HG02870 (cell line): ENCODE measurements at regions not wholly inside any gene's neighbourhood (a gene's known extent, or its start where the extent isn't known, plus 50 kb on each side); places are given as distances from the start of the nearest gene placed in this dataset.
"Not testable (repeated sequence)": the region's sequence is repeated elsewhere in the genome, so short reads cannot be mapped to it uniquely, and the experiment has no call there.

Source experiments
- ATAC-seq: cut with Tn5 transposase; IDR thresholded peaks from one replicate; pipeline ENCODE4 v1.9.1; 2021; ENCODE audit warnings: mild to moderate bottlenecking, moderate library complexity; ENCODE audit not compliant: unreplicated experiment

DNA sequence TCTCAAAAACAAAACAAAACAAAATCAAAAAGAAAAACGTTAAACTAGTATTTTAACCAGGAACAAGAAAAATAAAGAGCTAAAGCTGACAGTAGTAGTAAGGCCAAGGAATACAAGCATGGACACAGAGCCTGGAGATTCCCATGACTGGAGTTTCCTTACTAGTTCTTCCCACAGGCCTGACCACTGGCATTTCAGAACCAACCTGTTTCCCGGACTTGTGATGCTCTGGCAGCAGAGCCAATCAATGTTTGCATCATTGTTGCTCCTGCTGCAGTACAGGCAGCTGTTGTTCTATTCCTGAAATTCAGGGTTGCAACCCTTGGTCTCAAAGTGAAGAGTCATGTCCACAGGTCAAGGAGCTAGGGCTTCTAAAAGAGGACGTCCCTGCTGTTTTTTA, 111.3 kb upstream of the WARS2 start:
- ATAC-seq: no peak

DNA sequence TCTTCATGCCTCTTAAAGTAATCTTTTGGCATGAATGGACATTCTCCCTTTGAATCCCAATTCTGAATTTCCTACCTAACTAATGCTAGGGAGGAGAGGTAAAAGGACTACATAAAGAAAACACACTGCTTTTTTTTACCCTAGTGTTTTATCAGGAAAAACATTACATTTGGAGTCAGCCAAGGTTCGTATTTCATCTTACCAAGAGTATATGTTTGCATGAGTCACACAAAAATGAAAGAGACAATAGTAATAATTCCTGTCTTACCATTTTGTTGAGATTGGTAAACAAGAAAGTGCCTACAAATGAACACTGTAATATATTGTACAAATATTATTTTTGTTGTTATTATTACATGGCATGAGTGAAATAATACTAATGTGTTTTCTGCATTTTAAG, 112.9 kb upstream of the WARS2 start:
- no peak for ATAC-seq

DNA sequence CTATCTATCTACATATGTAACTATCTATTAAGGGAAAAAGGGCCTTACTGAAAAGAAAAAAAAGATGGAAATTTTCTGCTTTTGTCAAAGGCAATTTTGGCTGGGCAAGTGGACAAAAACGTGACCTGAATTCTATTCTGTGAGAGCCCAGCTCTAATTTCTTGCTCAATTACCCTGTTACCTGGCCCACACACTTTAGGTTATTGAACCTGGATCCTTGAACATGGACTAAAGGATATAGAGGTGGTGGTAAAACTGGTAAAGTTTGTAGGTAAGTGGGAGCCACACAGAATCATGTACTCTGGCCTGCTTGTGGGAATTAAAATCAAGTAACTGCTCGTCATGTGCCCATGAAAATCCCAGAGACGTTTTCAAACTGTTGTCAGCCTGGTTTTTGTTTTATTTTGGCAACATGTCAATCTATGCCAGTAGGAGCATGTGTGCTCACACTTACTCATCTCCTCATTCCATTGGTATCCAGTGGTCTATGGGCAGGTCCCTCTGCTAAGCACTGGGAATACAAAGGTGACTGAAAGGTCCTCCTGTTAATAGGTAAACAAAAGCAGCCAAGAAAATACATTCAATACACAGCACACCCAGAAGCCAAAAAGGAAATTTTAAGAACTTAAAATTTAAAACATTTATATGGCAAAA, 113.7 kb upstream of the WARS2 start:
- no peak for ATAC-seq

DNA sequence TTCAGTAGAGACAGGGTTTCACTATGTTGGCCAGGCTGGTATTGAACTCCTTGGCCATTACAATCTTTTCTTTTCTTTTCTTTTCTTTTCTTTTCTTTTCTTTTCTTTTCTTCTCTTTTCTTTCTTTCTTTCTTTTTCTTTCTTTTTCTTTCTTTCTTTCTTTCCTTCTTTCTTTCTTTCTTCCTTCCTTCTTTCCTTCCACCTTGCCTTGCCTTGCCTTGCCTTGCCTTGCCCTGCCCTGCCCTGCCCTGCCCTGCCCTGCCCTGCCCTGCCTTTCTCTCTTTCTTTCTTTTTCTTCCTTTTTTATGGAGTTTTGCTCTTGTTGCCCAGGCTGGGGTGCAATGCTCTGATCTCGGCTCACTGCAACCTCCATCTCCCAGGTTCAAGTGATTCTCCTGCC, 112.5 kb upstream of the HAO2 start:
- not testable (repeated sequence) for ATAC-seq

DNA sequence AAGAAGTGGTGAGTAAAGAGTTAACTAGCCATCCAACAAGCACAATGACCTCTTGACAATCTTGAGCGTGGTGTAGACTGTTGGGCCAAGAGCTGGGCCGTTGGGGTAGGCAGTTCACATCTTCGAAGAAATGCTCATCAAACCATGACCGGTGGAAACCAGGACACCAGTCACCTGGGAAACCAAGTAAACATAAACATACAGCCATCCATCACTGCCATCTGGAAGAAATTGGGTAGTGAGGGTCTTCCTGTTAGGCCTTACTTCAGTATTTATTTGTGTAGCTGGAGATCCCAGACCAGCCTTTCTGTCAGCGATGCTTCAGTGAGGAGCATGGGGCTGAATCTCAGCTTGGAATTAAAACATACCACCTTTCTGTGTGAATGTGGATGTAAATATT, 108.1 kb upstream of the HAO2 start:
- no peak for ATAC-seq

DNA sequence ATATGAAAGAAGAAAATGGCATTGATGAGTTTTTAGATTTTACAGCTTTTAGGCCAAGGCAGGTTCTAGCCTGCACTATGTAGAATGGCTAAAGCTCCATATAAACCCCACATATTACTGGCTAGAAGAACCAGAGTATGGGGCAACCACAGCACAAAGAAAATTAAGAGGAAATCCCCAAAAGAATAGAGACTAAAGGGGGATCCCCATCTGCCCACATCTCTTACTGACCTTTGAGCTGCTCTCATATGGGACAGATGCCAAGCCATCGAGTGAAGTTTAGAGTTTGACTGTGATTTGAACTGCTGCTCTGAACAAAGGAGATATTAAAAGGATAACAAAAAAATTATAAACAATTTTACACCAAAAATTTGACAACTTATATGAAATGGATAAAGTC, 102.2 kb upstream of the HAO2 start:
- peak; percentile 97 for ATAC-seq

DNA sequence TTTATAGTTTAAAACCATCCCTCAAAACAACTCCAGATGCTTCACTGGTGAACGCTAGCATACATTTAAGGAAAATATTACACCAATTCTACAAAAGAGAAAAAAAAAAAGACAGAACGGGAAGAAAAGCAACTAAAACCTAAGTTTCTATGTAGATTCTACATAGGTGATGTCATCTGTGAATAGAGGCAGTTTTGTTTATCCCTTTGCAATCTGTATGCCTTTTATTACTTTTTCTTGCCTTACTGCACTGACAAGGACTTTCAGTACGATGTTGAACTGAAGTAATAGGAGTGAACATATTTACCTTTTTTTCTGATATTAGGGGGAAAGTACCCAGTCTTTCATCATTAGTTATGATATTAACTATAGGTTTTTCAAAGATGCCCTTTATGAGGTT, 101.7 kb upstream of the HAO2 start:
- peak; percentile 37 for ATAC-seq

DNA sequence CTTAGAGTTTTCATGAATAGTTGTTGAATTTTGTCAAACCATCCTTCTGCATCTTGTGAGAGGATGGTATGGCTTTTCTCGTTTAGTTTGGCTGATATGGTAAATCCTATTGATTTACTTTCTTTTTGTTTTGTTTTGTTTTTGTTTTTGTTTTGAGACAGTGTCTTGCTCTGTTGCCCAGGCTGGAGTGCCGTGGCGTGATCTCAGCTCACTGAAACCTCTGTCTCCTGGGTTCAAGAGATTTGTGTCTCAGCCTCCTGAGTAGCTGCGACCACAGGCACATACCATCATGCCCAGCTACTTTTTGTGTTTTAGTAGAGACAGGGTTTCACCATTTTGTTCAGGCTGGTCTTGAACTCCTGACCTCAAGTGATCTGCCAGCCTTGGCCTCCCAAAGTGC, 101.3 kb upstream of the HAO2 start:
- ATAC-seq: peak; percentile 19

DNA sequence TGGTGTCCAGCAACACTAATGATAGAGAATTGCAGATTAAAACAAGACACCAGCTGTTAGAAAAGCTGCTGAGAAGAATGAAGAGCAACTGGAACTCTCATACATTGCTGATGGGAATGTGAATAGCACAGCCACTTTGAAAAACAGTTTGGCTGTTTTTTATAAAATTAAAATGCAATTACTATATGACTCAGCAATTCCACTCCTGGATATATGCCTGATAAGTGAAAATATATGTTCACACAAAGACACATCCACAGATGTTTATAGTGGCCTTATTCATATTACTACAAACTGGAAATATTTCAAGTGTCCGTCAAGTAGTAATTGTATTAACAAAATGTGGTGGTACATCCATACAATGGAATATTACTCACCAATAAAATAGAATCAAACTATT, 99.7 kb upstream of the HAO2 start:
- ATAC-seq: no peak

DNA sequence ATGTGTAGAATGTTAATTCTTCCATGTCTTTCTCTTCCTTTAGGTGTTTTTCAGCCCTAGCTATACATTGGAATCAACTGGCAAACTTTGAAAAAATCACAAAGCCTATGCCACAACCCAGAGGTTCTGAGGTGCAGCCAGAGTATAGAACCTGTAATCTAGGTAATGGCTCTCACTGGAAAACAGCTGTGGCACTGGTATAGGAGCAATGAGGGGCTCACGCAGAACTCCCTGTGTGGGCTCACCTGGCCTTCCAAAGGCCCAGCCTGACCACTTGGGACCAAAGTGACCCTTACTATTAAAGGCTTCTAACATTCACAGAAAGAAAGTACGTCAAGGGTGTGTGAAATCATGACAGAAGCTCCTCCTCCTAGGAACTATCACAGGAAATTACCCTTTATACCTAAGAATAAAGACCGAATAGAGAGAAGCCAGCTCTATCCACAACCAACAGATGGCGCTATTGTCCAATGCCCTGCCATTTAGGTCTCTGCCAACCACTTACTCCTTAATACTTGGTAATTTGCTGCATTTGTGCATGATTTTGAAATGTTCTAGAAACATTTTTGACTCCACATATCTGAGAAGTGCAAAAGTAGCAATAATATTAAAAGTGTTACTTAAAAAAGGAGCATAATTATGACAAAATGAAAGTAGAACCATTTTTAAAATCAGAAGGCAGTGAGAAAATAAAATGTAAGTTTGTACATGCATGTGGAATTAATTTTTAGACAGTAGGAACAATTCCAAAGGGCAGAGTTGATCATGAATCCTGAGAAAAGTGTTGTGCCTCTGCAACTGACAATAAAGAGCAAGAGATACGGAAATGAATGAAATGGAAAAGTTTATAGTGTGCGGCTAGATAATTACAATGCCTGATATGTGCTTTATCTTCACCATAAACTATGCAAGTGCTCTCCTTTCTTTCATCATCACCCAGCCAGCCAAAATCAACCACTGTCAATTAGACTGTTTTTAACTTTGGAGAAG, 93.1 kb upstream of the HAO2 start:
- peak; percentile 66 for ATAC-seq

DNA sequence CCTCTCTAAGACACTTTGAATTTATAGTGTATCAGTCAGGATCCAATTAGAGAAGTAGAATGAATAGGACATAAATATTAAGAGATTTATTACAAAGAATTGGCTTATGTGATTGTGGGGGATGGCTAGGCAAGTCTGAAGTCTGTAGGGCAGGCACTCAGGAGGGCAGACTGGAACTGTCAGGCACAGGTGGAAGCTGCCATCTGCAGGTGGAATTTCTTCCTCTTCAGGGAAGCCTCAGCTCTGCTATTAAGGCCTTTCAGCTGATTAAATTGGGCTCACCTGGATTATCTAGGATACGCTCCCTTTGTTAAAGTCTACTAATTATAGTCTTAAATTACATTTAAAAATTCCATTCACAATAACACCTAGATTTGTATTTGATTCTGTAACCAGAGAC, 92.0 kb upstream of the HAO2 start:
- ATAC-seq: no peak

DNA sequence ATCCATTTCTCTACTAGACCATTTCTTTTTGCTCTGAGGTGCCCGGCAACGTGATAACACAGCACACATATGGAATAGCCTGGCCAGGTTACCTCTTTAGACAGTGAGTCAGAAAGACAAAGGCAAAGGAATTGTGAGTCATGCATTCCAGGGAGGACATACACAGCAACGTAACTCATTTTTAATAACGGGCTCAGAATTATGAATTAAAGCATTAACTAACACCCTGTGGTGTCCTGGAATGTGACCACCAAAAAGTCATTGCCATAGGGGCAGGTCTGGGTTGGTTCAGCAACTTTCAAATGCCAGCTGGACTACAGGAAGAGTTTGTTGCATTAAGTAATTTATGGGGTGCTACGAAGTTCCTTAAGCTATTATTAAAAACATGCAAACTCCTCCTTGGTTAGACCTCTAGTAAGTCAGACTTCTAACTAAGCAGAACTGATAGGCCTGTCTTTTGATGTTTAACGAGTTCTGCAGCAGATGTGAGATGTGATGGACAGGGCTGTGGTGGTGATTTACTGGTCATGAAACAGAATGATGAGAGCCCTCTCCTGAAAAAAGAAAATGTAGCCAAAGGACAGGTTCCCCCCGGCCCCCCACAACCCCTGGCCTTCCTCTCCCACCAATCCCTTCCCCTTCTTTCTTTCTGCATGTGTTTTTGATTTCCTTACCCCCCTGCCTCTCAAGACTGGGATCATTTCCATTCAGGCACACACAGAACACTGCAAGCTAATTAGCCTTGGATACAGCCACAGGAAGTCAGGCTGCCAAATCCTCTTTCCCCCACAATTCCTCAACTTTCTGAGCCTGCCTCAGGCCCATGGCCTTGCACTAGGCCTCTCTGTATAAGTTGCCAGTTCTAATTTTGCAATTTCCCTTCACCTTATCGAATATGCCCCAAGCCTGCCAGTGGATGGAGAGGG, 88.9 kb upstream of the HAO2 start:
- ATAC-seq: no peak

DNA sequence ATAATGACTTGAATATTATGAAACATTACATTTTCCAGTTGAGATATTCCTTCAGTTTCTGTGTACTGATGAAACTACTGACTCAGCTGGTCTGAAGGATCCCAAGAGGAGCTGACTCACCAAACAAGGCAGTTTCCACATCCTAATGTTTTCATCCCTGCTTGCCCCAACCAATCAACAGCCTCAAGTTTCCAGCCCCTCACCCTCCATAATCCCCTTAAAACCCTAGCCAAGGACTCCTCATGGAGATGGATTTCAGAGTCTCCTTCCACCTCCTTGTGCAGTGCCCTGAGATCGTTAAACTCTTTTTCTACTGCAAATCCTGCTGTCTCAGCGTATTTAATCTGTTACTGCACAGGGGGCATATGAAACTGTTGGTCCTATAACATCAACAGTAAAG, 83.1 kb upstream of the HAO2 start:
- ATAC-seq: no peak

DNA sequence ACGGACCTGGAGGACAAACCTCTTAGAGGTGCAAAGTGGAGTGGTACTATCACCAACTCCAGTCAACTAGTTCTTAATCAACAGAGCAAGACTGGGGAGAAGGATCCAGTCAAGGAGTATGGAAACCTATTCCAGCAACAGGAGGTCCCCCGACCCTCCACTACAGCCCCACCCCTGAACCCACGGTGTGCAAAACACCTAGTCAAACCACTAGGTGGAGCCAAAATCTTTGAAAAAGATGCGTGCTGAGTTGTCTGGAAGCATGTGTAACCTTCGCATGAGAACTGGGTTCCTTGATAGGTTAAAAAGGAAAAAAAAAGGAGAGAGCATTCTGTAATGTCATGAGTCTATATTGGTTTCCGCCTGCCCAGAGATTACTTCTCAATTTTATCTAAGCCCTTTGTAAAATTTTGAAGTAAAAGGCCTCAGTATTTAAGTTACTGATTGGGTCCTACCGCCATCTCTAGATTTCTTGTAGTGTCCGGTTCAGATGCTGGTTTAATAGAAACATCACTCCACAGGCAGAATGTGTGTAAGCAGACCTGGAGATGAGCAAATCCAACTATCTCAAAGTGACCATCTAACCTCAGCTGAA, 81.9 kb upstream of the HAO2 start:
- peak; percentile 72 for ATAC-seq

DNA sequence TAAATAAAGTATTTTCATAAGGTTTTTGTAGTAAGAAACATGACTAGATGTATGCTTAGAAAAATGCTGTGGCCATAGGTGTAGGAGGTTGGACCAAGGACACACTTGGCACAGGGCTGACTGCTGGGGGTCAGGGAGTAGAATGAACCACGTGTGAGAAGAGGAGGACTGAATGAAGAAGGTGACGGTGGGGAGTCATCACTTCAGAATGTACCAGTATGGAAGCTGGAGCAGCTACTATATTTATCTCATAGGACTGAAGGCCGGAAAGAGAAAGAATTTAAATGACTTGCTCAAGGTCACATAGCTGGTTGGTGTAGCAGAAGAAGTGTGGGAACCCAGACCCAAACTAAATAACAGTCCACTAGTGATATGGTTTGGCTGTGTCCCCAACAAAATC, 79.8 kb upstream of the HAO2 start:
- no peak for ATAC-seq

DNA sequence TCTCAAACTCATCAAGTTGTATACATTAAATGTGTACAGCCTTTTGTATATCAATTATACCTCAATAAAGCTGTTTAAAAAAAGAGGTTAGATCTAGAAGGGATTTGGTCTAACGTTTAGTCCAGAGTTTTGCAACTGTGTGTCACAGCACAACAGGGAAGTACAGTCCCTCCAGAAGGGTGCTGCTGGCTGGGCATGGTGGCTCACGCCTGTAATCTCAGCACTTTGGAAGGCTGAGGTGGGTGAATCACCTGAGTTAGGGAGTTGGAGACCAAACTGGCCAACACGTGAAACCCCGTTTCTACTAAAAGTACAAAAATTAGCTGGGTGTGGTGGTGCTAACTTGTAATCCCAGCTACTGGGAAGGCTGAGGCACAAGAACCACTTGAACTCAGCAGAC, 78.3 kb upstream of the HAO2 start:
- ATAC-seq: no peak

DNA sequence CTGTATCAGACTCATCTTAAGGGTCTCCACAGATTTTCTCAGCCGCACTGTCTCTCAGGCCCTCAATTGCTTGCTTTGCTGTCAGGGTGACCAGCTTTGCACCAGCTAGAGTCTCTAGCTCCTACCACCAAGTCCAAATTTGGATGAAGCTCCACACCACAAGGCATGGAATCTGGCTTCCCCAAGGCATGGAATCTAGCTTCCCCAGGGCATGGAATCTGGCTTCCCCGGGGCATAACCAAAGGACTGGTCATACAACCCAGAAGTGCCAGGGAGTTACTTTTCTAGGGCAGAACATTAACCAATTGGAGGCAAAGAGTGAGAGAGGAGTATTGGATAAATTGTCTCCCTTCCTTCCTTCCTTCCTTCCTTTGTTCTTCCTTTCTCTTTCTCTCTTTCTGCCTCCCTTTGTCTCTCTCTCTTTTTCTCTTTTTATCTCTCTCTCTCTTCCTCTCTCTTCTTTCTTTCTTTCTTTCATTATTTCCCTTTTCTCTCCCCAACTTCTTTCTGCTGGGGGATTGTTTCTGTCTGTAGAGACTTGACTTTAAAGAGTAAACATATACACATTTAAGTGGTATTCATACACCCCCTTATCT, 76.9 kb upstream of the HAO2 start:
- ATAC-seq: no peak

DNA sequence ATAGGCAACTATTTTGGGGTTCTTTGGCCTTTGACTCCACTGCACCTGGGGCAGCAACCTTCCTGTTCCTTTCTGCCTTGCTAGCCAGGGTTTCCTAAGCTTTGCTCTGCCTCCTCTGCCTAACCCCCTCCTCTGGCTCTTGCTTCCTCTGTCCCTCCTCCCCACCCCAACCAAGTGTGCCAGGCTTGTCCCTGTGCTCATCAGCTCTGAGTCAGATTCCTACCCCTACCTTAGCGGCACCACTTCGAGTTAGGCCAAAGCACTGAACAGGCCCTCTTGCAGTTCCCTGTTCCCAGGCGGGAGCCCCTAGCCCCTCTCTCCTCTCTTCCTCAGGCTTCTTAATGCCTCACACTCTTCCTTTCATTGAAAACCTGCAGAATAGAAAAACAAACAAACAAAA, 74.8 kb upstream of the HAO2 start:
- ATAC-seq: no peak

DNA sequence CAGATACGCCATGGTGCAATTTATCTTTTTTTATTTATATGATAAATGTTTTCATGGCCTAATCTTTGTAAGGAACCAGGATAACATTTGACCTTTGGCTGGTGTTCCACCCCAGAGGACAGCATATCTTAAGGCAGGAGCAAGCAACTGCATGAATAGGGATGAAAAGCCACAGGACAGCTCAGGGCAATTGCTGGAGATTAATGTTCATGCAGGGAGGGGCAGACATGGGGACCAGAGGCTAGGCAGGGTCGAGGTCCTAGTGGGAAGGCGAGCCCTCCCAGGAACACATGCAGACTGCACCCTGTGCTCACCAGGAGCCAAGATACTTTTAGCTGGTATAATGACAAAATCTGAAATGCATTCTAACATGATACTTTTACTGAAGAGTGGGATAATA, 74.4 kb upstream of the HAO2 start:
- no peak for ATAC-seq

DNA sequence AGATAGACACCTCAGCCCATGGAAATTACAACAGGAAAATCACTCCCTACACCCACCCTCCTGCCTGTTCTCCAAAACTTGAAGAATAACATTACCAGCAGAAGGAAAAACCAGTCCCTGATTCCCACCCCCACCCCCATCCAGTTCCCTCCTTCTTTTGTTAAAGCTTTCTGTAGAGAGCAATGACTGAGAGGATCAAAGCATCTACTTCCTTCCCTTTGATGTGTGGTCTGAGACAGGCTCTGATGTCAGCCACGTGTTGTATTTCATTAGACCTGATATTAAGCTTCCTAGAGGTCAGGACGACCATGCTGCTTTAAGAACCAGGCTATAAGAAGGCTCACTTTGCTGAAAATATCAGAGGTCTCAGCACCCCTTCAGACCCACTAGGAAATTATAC, 73.9 kb upstream of the HAO2 start:
- no peak for ATAC-seq
